GM23338 (cell line): ENCODE measurements at regions not wholly inside any gene's neighbourhood (a gene's known extent, or its start where the extent isn't known, plus 50 kb on each side); places are given as distances from the start of the nearest gene placed in this dataset.

Source experiments
- ATAC-seq: fragments of 200-7000 bp; cut with Tn5 transposase; 3 replicates; pipeline ENCODE4 v1.9.1; 2020
- DNase-seq: peaks from one replicate; pipeline ENCODE4 v3.0.0-alpha.2; 2015; ENCODE audit warnings: low spot score
- H2AFZ ChIP-seq: fragments of 200-600 bp; sonication (generic); 2 replicates; pipeline ENCODE4 v1.8.0; 2016; ENCODE audit warnings: antibody characterized with exemption, mild to moderate bottlenecking, moderate library complexity
- H3F3A ChIP-seq: fragments of 200-600 bp; sonication (generic); replicated peaks from 2 replicates; pipeline ENCODE4 v1.8.0; 2017; ENCODE audit warnings: antibody characterized with exemption, mixed run types, low read depth
- H3K27ac ChIP-seq: fragments of 200-600 bp; sonication (generic); 2 replicates; pipeline ENCODE4 v1.6.1; 2016; ENCODE audit warnings: low read depth
- H3K27me3 ChIP-seq: fragments of 200-600 bp; sonication (generic); 2 replicates; pipeline ENCODE4 v1.8.0; 2016; ENCODE audit warnings: mild to moderate bottlenecking, mixed run types, moderate library complexity; ENCODE audit not compliant: insufficient read depth
- H3K36me3 ChIP-seq: fragments of 200-600 bp; sonication (generic); 2 replicates; pipeline ENCODE4 v1.8.0; 2016; ENCODE audit warnings: mild to moderate bottlenecking; ENCODE audit not compliant: insufficient read depth
- H3K4me1 ChIP-seq: fragments of 200-600 bp; sonication (generic); 2 replicates; pipeline ENCODE4 v1.8.0; 2016; ENCODE audit warnings: mild to moderate bottlenecking, moderate library complexity; ENCODE audit not compliant: insufficient read depth
- H3K4me2 ChIP-seq: fragments of 200-600 bp; sonication (generic); 2 replicates; pipeline ENCODE4 v1.7.1; 2017; ENCODE audit warnings: mixed run types
- H3K4me3 ChIP-seq: fragments of 200-600 bp; sonication (generic); 2 replicates; pipeline ENCODE4 v1.6.1; 2016; ENCODE audit warnings: mixed run types
- H3K79me2 ChIP-seq: fragments of 200-600 bp; sonication (generic); replicated peaks from 2 replicates; pipeline ENCODE4 v1.8.0; 2017; ENCODE audit warnings: mild to moderate bottlenecking; ENCODE audit not compliant: insufficient read depth
- H3K9me2 ChIP-seq: fragments of 200-600 bp; sonication (generic); 2 replicates; pipeline ENCODE4 v1.8.0; 2017; ENCODE audit not compliant: insufficient read depth
- H4K20me1 ChIP-seq: fragments of 200-600 bp; sonication (generic); replicated peaks from 2 replicates; pipeline ENCODE4 v1.8.0; 2017; ENCODE audit warnings: mild to moderate bottlenecking; ENCODE audit not compliant: insufficient read depth
- H3K27ac Mint-ChIP-seq: 2 replicates; pipeline ENCODE4 v1.8.0; 2020; ENCODE audit warnings: inconsistent platforms, mild to moderate bottlenecking, moderate library complexity, mixed read lengths
- H3K27me3 Mint-ChIP-seq: 3 replicates; pipeline ENCODE4 v1.8.0; 2022; ENCODE audit warnings: low read depth, mild to moderate bottlenecking, moderate library complexity, mixed read lengths, inconsistent platforms; ENCODE audit not compliant: insufficient read depth, poor library complexity
- H3K36me3 Mint-ChIP-seq: 3 replicates; pipeline ENCODE4 v1.8.0; 2021; ENCODE audit warnings: low read depth, mild to moderate bottlenecking, inconsistent platforms, moderate library complexity, mixed read lengths
- H3K4me1 Mint-ChIP-seq: 3 replicates; pipeline ENCODE4 v1.8.0; 2020; ENCODE audit warnings: mild to moderate bottlenecking, inconsistent platforms, mixed read lengths
- H3K4me3 Mint-ChIP-seq: 3 replicates; pipeline ENCODE4 v1.8.0; 2021; ENCODE audit warnings: moderate library complexity, mild to moderate bottlenecking, inconsistent platforms, mixed read lengths
- H3K9me3 Mint-ChIP-seq: 3 replicates; pipeline ENCODE4 v1.8.0; 2020; ENCODE audit warnings: moderate library complexity, mild to moderate bottlenecking, inconsistent platforms, mixed read lengths
- CTCF ChIP-seq, 2 experiments: fragments of 200-600 bp in 1 of 2; sonication (generic) in 1 of 2; conservative IDR thresholded peaks; 2 replicates each; pipeline versions ENCODE4 v1.5.1 to v1.6.1; 2016 to 2017; ENCODE audit warnings: antibody characterized with exemption in 2 of 2, low read depth in 2 of 2, mild to moderate bottlenecking in 2 of 2, moderate library complexity in 1 of 2
- ETS1 ChIP-seq: IDR thresholded peaks from 2 replicates; pipeline ENCODE4 v1.6.1; 2016; ENCODE audit warnings: antibody characterized with exemption
- EZH2phosphoT487 ChIP-seq: fragments of 200-600 bp; sonication (generic); IDR thresholded peaks from one replicate; pipeline ENCODE4 v1.8.1; 2018; ENCODE audit warnings: antibody characterized with exemption; ENCODE audit not compliant: unreplicated experiment
- JUNB ChIP-seq: IDR thresholded peaks from one replicate; pipeline ENCODE4 v1.6.1; 2016; ENCODE audit warnings: antibody characterized with exemption; ENCODE audit not compliant: unreplicated experiment
- NANOG ChIP-seq: IDR thresholded peaks from 2 replicates; pipeline ENCODE4 v1.6.1; 2016; ENCODE audit warnings: antibody characterized with exemption, borderline replicate concordance
- POLR2AphosphoS5 ChIP-seq: IDR thresholded peaks from 2 replicates; pipeline ENCODE4 v1.6.1; 2016; ENCODE audit warnings: antibody characterized with exemption, low read depth
- REST ChIP-seq: IDR thresholded peaks from one replicate; pipeline ENCODE4 v1.6.1; 2018; ENCODE audit warnings: antibody characterized with exemption; ENCODE audit not compliant: unreplicated experiment
- STAT1 ChIP-seq: IDR thresholded peaks from one replicate; pipeline ENCODE4 v1.6.1; 2016; ENCODE audit warnings: antibody characterized with exemption; ENCODE audit not compliant: unreplicated experiment
- ZNF114 ChIP-seq: fragments of 250-450 bp; sonication (Bioruptor Pico); IDR thresholded peaks from 2 replicates; pipeline ENCODE4 v1.5.0; 2020; ENCODE audit warnings: mild to moderate bottlenecking, moderate library complexity
- ZNF331 ChIP-seq: fragments of 250-450 bp; sonication (Bioruptor Pico); IDR thresholded peaks from 2 replicates; pipeline ENCODE4 v1.5.0; 2020; ENCODE audit warnings: low read depth, mild to moderate bottlenecking, moderate library complexity

- peaks cover 7% of the 10 kb centered on the region for H3K27me3 Mint-ChIP-seq
- H3K4me3 Mint-ChIP-seq: no peak overlapping the region
- H3K27me3 ChIP-seq: no peaks in the 10 kb centered on the region
- no peak overlapping the region for H3K27ac Mint-ChIP-seq
- no peaks in the 10 kb centered on the region for H3K4me1 ChIP-seq
- no peak overlapping the region for H3K4me2 ChIP-seq
- H3K36me3 ChIP-seq: no peaks in the 10 kb centered on the region
- H2AFZ ChIP-seq: no peak overlapping the region
- no peaks in the 10 kb centered on the region for H3F3A ChIP-seq
- no peaks in the 10 kb centered on the region for H3K9me3 Mint-ChIP-seq
- no peak for TF ChIP-seq REST
- no peak for TF ChIP-seq ZNF114 (CRISPR knock-in tag)
- TF ChIP-seq CTCF (conservative IDR thresholded peaks at IDR 0.05; ENCODE audit: low read depth in 2 of 2): no peak
- no peak for TF ChIP-seq STAT1
- TF ChIP-seq ETS1: no peak
- TF ChIP-seq NANOG: no peak
- no peak for TF ChIP-seq ZNF331
- no peak for TF ChIP-seq EZH2phosphoT487
- TF ChIP-seq JUNB: no peak
- DNase-seq (no peak), ATAC-seq (no peak)
- H3K27ac ChIP-seq: no peak overlapping the region
- H4K20me1 ChIP-seq: no peaks in the 10 kb centered on the region
- no peak overlapping the region for H3K4me3 ChIP-seq
- no peaks in the 10 kb centered on the region for H3K79me2 ChIP-seq
- H3K4me1 Mint-ChIP-seq: no peaks in the 10 kb centered on the region
- H3K9me2 ChIP-seq: peaks cover 3% of the 10 kb centered on the region; the same call in 1 of the 2 replicates
- H3K36me3 Mint-ChIP-seq: no peaks in the 10 kb centered on the region
Measured at GRCh38 chr20:22946596-22946995, 88.5 kb upstream of the SSTR4 start.

- Mint-ChIP-seq H3K4me1 (no peaks in the 10 kb centered on the region), H3K9me3 (no peaks in the 10 kb centered on the region), H3K36me3 (no peaks in the 10 kb centered on the region), H3K4me3 (no peak overlapping the region), H3K27me3 (peaks cover 7% of the 10 kb centered on the region), H3K27ac (no peak overlapping the region)
- no peaks in the 10 kb centered on the region for H3K4me1 ChIP-seq
- H3K27ac ChIP-seq: no peak overlapping the region
- H3K9me2 ChIP-seq: peaks cover 3% of the 10 kb centered on the region; the same call in 1 of the 2 replicates
- no peaks in the 10 kb centered on the region for H3K79me2 ChIP-seq
- no peak overlapping the region for H3K4me3 ChIP-seq
- no peak for ATAC-seq
- no peaks in the 10 kb centered on the region for H3K27me3 ChIP-seq
- no peak for DNase-seq
- H3K4me2 ChIP-seq: no peak overlapping the region
- no peak overlapping the region for H2AFZ ChIP-seq
- no peaks in the 10 kb centered on the region for H3K36me3 ChIP-seq
- H4K20me1 ChIP-seq: no peaks in the 10 kb centered on the region
- H3F3A ChIP-seq: no peaks in the 10 kb centered on the region
- TF ChIP-seq POLR2AphosphoS5: no peak
- no peak for TF ChIP-seq ZNF331
- no peak for TF ChIP-seq STAT1
- TF ChIP-seq ETS1: no peak
Measured at GRCh38 chr20:22949331-22950109, 85.6 kb upstream of the SSTR4 start.
